ENCODE measurements at regions not wholly inside any gene's neighbourhood (a gene's known extent, or its start where the extent isn't known, plus 50 kb on each side); places are given as distances from the start of the nearest gene placed in this dataset.
"Not testable (repeated sequence)": the region's sequence is repeated elsewhere in the genome, so short reads cannot be mapped to it uniquely, and the experiment has no call there.

DNA sequence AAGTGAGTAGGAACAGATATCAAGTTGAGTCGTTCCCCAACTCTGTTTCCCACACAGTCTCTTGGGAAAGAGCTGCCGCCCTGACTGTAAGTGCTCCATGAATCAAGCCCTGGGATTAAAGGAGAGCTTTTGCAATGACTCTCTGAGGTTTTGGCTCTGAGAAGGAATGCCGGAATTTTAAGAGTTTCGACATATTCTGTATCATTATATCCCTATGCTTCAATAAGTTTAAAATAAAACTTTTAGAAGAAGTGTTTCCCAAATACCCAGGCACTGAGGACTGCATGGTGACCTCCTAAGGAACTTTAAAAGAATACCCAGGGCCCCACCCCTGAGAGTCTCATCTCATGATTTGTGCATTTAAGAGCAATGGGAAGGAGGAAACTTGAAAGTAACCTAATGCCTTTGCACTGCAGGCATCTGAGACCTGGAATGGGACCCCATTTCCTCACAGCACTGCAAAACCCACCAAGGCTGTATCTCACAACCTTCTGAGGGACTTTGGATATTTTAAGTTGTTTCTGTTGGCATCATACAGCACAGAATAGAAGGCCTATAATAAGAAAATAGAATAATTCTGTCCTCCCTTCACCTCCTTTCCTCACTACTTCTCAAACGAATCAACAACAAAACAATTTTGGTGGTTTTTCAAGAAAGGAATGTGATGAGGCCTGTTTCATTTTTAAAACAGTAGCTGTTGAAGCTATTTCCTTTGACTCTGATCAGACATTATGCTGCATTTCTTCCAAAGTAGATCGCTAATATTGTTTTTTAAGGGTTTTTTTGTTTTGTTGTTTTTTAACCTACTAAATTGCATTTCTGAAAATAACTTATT is 121.2 kb downstream of the GASK1B start:
- no peak for DNase-seq

DNA sequence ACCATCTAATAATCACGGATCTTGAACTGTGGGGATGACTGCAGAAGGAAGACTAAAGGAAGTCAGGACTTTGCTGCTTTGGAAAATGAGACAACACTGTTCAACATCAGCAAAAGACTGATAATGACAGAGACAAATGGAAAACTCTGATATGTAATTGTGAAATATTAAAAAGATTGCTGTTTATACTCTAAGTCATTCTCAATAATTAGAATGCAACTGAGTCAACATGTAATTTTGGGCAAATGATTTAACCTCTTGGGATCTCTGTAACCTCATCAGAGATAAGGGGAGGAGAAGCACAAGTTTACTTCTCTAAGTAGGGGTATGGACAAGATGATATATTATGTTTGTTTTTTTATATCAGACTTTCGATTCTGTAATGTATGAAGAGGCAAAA is 121.9 kb downstream of the GASK1B start:
- no peak for DNase-seq

DNA sequence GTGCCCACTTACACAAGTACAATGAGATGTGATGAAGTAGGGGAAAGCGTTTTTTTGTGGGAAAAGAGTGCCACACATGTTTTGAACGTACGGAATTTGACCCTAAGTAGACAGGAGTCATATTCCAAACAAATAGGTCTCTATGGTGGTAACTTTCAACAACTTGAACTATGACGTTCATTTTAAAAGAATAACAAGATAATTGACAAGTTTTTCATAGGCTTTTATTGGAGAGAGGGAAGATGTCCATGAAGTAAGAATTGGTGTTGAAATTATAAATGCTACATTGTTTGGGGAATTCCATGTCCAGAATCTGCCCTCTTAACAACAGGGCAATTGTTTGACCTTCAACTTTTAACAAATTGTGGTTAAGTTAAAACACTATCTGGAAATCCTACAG is 126.5 kb downstream of the GASK1B start:
- no peak for DNase-seq

DNA sequence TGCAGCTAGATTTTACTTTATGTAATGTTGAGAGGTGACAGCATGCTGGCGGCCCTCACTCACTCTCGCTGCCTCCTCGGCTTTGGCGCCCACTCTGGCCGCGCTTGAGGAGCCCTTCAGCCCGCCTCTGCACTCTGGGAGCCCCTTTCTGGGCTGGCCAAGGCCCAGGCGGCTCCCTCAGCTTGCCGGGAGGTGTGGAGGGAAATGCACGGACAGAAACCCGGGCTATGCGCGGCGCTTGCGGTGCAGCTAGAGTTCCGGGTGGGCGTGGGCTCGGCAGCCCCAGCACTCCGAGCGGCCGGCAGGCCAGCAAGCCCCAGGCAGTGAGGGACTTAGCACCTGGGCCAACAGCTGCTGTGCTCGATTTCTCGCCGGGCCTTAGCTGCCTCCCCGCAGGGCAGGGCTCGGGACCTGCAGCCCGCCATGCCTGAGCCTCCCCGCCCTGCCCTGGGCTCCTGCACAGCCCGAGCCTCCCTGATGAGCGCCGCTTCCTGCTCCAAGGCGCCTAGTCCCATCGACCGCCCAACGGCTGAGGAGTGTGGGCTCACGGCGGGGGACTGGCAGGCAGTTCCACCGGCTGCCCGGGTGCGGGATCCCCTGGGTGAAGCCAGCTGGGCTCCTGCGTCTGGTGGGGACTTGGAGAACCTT is 128.7 kb downstream of the GASK1B start:
- DNase-seq, result no peak

DNA sequence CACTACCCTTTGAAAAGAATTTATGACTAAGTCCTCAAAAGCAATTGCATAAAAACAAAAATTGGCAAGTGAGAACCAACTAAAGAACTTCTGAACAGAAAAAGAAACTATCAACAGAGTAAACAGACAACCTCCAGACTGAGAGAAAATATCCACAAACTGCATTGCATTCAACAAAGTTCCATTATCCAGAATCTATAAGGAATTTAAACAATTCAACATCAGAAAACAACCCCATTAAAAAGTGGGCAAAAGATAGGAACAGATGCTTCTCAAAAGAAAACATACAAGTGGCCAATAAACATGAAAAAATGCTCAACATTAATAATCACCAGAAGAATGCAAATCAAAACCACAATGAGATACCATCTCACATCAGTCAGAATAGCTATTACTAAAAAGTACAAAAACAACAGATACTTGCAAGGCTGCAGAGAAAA is 130.2 kb downstream of the GASK1B start:
- DNase-seq, result no peak

DNA sequence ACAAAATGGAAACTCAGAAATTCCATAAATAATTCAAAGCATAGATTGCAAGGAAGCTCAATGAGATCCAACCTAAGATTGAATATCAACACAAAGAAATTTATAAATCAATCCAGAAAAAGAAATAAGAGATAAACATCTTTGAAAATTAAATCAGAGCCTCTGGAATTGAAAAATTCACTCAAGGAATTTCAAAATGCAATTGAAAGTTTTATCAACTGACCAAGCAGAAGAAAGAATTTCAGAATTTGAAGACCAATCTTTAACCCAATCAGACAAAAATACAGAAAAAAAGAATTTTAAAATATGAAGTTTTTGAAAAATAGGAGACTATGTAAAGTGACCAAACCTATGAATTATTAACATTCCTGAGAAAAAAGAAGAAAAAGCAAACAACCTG is 134.1 kb downstream of the GASK1B start:
- no peak for DNase-seq

DNA sequence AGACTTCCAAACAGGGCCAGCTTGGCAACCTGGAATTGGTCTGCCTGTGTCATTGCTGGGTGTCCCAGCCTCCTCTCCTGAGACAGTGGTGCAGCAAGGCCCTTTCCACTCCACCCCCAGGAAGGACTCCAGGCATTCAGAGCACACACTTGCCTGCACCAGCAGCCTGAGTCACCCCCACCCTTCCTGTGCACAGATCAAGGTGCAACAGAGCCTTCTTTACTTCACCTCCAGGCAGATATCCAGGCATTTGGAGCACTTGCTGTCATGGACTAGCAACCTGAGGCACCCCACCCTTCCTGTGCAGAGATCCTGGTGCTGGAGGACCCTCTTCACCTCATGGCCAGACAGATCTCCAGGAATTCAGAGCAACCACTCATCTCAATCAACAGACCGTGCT is 135.8 kb downstream of the GASK1B start:
- no peak for DNase-seq

DNA sequence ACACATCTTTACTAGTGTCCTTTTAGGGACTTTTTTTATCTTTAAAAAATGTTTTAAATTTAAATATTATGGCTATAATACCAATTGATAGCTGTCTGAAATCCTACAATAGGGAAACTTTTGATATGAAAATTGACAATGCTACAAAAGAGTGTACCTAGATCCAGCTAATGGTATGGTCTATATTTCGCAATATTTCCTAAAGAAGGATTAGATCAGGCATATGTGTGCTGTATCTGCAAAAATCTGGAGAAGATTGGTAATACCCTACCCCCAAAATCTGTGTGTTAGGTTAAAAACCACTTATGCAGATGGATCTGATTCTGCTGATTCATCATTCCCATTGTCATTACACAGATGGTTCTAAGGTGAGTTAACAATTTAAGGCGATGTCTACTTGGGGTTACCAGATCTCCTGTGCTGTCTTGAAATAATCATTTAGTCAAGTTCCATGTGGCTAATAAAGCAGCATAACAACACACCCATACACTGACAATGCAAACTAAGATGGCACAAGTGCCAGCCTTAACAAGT is 137.1 kb downstream of the GASK1B start:
- DNase-seq, result no peak

DNA sequence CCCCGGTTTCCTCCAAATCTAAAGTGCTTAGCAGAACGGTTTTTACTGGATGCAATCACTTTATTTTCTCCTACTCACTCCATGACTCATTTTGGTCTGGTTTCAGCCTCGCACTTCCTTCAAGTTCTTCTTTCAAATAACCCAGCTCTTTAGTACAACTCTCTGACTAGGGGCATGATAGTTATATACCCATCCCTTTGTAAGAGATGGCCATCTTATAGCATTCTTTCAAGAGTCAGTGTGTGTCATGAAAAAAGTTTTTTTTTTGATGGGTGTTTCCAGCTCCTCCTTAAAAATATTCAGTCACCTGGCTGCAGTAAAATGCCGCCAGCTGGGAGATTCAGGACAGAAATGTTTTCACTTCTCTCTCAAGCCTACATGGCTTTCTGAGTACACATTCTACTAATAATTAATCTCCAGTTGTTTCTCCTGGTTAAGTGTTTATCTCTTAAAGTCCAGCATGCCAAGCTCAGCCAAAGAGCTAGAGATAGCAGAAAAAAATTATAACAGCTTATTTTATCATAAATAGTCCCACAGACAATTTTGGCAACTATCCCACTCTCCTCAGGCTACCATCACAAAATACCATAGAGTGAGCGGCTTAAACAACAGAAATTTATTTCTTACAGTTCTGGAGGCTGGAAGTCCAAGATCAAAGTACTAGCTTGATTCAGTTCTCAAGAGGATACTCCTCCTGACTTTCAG is 139.3 kb downstream of the GASK1B start:
- DNase-seq, result no peak

DNA sequence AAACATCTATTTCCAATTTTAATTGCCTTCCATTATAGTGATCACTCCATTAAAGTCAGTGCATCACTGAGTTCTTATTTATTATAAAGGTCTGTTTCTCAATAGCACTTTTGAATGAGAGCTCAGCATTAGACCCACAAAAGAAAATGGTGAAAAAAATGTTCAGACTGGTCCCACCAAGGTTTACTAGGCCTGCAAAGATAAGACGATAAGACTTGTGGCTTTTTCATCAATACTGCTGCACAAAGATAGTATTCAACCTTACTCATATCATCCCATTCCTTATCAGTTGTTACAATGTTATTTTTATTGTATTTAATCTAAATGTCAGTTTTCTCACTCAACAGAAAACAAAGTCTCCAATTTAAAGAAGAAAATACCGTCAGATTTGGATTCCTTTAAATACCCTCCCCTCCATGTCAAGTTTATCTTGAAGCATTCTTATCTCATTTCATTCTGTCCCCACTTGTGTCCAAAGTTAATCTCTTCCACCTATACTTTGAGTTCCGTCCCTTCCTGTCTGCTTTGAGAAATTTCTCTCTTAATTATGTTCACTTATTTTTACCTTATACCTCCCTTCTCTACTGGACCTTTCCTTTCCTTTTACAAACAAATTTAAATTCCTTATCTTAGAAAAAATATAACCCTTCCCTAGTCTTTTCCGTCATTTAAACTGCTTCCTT is 140.0 kb downstream of the GASK1B start:
- DNase-seq, result no peak

DNA sequence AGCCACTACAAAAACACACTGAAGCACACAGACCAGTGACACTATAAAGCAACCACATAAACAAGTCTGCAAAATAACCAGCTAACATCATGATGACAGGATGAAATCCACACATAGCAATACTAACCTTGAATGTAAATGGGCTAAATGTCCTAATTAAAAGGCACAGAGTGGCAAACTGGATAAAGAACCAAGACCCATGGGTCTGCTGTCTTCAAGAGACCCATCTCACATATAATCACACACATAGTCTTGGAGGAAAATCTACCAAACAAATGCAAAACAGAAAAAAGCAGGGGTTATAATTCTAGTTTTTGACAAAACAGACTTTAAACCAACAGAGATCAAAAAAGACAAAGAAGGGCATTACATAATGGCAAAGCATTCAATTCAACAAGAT is 144.4 kb downstream of the GASK1B start:
- not testable (repeated sequence) for DNase-seq

DNA sequence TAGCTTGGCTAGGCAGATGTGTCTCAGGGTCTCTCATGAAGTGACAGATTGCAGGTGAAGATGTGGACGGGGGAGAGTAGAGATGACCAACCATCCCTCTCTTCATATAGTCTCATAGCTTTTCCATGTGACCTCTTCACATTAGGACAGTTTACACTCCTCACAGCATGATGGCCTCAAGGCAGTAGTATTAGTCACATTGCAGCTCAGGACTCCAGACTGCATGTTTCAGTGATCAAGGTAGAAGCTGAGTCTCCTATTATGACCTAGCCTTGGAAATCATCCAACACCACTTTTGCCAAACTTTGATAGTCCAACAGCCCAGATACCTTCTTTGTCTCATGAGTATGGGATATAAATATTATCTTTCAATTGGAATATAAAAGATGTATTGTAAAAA is 147.7 kb downstream of the GASK1B start:
- DNase-seq, result no peak

DNA sequence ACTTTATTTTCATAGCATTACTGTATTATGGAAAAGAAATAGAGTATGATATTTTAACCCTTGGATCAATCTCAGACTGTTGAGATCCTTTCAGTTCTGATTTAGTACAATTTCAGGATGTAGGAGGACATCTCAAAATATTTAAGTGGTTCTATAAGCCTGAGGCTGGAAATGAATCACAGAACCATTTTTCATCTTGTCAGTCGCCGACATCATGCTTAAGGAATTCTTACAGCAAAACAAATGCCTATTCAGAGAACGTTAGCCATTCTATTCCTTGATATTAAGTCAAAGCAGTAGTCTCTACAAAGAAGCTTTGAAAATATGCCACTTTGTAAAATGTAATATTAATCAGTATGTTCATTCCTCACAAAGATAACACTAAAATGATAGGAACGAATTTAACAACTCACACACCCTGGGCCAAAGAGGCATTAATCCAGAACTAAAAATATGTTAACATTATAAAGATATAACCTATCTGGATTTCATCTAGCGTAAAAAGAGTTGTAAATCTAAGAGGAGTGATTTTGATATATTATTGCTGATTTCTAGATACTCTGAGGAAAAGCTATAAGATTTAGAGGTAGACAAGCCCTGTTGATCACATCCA is 152.0 kb downstream of the GASK1B start:
- DNase-seq, result no peak

DNA sequence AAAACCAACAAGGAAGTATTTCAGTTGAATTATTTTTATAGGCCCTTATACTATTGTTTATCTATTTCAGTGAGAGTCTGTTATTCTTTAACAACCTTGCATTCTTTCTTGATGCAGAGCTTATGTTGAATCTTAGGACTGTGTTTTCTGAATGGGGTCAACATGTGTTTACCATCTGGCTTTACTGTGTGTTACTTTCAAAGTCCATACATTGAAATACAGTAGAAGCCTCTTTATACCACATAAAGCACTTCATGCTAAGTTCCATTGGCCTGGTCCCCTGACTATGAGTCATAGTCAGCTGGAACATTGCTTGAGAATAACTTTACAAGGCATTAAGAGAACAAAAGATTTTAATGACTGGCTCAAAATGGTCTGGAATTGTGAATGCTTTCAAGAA is 152.6 kb downstream of the GASK1B start:
- DNase-seq, result no peak

DNA sequence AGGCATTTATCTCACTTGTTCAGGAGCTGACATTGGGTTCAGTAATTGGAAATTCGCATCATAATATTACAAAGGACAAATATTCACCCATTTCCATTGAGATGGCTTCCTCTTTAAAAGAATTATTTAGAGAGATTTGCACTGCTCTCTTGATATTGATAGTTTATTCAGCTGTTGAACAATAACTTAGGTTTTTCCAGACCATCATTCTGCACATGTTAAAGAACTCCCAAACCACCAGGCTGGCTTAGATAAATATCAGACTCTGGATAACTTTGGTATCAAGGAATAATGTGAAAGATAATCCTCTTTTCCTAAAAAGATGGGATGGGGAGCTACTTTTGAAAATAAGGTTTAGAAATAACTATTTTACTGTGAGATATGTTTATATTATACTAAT is 154.0 kb downstream of the GASK1B start:
- DNase-seq, result no peak

DNA sequence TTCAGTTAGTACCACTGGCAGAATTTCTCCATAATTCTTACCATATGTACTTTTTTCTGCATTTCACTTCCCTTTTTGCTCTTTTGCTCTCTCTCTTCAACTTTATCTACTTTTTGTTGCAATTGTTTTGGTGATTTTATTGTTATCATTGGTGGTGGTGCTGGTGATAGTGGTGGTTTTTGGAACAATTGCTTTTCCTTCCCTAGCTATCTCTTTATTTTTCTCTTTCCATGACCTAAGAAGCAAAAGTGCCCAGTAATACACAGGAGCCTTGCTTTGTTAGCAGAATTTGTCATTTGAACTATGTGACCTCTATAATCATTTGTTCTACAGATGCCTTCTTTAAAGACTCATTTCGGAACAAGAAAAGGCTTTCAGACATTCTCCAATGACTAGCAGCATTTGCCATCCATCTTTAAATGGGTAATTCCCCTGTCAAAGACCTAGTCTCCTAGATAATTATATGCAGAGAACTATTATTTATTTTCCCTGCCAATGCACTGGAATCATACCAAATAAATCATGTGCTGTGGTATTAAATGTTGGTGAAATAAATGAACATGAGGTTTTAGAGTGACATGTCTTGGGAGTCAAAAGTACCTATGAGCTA is 154.5 kb downstream of the GASK1B start:
- DNase-seq, result no peak

DNA sequence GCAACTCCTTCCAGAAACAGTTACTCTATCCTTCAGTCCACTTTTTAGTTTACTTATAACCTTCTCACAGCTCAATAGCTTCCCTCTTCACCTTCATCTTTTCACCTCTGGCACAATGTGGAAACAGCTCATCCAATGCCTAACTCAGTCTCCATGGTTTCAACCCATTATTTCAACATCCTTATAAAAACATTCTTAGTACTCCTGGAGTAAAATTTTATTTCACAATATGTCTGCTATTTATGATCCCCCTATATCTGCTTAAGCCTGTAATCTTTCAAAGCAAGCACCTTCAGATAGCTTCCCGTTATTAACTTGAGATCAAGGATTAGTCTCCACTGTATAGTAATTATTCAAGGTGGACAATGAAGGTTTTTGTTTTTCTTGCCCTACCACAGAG is 156.3 kb downstream of the GASK1B start:
- no peak for DNase-seq

DNA sequence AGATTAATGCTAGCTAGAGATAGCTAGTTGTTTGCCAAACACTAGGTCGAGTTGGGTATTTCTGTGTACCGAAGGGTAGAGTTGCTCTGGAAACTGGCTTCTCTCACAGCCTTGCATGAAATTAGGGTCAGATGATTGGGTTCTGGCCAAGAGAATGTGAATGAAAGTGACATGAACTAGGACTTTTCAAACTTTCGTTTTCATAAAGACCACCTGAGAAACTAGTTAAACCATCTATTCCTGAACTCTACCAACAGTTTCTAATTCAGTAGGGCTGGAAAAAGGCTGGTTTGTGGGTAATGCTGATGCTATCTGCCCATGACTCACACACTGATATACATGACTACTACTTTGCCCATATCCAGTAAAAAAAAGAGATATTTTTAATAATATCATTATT is 157.6 kb downstream of the GASK1B start:
- DNase-seq, result no peak

DNA sequence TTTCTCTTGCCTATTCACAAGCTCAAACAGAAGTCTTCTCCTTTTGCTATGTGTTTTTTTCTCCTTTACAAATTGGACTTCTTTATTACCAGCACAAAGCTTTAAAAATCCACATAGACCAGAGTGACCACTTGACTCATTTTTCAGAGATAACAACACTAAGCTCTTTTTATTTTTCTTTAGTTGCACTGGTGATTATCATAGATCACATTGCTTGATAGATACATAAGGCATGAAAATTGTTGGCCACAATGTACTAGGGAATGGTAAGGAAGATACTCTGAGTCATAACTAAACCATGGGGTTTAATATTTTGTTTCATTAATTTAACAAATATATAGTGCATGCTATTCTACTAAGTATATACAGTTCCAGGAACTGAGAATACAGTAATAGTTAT is 159.0 kb downstream of the GASK1B start:
- DNase-seq, result no peak

DNA sequence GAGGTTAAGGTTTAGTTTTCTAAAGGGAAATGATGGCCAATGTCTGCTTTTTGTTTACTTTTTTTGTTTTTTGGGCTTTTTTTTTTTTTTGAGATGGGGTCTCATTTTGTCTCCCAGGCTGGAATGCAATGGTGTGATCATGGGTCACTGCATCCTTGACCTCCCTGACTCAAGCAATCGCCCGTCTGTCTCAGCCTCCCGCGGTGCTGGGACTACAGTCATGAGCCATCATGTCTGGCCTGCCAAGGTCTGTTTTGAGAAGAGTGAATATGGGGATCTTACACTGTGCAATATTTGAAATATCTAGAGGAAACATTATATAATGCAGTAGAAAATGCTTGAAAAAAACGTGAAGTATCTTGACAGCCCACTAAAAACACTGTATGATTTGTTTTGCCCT is 162.5 kb downstream of the GASK1B start:
- DNase-seq, result no peak

DNA sequence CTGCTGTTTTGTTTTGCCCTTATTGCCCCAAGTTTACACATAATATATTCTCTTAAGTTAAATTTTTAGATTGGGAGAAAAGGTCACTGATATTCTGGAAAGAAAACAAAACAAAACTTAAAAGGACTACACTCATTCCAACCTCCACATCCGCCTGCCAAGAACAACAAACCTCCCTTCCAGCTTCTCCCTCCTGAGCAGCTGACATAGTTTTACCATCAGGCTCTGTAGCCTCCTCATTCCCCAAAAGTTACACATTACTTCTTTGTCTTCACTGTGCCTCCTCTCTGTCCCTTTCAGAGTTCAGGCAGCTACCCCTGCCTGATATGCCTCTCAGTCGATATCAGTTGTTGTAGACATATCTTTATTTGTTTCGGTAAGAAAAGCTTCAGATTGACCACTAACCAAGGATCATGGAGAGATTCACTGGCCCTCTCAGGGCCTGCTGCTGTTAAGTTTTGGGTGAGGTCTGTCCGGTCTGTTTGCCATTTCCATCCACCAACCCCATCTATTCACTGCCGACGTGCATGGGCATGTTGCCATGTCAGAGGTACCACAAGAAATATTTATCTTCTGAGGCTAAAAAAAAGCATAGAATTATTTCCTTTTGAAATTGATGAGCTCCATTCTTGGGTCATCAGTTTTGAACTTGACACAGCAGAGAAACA is 164.1 kb downstream of the GASK1B start:
- no peak for DNase-seq

DNA sequence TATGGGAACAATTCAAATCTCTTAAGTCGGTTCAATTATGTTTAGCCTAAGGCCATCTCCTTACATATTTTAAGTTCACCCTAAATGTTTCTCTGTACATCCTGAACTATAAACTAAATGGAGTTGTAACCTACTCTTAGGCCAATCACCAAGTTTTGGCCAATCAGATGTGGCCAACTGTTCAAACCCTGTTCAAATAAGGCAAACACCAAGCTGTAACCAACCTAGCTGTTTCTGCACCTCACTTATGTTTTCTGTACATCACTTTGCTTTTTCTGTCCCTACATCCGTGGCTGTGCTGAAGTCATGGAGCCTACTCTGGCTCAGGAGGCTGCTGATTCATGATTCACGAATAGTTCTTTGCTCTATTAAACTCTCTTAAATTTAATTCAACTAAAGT is 165.3 kb downstream of the GASK1B start:
- no peak for DNase-seq

Data from KG1 (cell line).